HUDEP-2 (cell line): ENCODE measurements at regions not wholly inside any gene's neighbourhood (a gene's known extent, or its start where the extent isn't known, plus 50 kb on each side); places are given as distances from the start of the nearest gene placed in this dataset.

Experiments
- DNase-seq, 76 experiments: peaks; one replicate each; lab custom pipeline; 2025; ENCODE audit not compliant: unreplicated experiment in 76 of 76; lab: John Stamatoyannopoulos, UW

- no peak for DNase-seq
Measured at GRCh38 chr5:3006961-3007551, 255.6 kb upstream of the IRX2 start.

DNA sequence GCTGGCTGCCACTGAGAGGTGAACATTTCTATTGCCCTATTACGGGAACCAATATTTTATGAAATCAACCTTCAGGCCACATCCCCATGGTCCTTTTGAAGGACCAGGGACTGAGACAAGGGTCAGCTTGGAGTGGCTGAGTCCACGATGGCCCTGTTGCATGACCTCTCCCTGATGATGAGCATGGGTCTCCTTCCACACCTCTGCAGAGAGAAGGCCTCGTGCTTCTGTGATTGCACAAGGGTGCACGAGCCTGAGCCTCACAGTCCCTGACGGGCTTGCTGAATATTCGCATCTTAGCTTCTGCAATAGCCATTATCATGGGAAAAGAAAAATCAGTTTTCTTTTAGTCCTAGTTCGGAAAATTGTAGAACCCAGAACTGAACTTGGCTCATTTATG lies 255.0 kb upstream of the IRX2 start:
- no peak for DNase-seq

DNA sequence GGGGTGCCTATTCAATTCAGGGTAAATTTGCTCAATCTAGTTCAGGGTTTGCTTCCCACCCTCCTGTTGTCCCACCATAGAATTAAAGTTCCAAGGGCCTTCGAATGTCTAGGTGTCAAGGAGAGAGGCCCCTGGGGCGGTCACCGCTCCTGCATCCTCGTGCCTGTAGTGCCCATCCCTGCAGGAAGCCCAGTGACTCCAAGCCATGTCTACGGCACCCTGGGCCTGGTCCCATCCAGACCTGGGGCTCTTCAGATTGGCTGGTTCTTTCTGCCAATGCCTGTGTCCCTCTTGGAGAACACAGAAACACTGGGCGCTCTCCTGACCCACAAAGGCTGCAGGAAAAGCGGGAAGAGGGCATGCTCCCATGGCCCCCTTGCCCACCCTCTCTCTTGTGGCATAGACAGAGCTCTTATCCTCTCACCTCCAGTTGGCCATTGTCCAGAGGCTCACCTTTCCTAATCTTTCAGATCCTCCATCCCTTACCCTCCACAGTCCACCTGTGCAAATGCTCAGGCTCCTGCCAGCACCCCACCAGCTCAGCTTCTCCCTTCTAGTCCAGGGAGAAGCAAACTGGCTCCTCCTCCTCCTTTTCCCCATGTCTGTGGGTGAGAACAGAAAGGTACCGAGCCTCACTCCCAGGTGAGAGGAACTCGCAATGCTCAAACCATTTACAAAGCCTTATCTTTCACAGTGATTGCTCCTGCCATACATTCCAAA lies 253.0 kb upstream of the IRX2 start:
- DNase-seq, result no peak

DNA sequence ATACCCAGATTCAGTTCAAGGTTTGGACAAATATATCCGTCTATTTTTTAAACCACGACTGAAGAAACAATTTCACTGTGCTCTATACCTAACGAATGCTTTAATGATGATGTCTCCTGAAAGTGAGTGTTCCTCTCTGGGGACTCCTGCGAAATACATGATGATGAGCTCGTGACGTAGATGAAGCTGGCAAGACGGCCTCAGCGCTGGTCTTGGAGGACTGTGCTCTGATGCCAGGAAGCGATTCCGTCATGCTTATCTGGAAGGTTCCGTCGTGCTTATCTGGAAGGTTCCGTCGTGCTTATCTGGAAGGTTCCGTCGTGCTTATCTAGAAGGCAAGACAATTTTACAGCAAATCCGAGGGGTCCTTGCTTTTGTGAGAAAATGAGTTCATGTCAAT lies 250.8 kb upstream of the IRX2 start:
- no peak for DNase-seq

DNA sequence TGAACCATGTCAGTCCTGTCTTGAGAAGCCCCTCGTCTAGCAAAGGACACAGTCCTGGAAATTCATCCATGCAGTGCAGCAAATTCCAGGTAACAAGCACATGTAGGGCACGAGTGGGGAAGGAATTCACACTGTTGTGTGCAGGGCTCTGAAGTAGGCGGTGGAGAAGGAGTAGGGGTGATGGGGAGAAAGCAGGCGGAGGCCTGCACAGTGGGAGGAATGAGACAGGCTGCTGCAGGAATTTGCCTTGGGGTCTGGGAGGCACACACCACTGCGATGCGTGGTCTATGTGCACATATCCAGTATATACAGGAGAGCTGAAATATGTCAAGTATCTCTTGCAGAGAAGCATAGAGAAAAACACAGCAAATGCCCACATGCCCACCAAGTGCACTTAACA lies 249.2 kb upstream of the IRX2 start:
- DNase-seq, result no peak

DNA sequence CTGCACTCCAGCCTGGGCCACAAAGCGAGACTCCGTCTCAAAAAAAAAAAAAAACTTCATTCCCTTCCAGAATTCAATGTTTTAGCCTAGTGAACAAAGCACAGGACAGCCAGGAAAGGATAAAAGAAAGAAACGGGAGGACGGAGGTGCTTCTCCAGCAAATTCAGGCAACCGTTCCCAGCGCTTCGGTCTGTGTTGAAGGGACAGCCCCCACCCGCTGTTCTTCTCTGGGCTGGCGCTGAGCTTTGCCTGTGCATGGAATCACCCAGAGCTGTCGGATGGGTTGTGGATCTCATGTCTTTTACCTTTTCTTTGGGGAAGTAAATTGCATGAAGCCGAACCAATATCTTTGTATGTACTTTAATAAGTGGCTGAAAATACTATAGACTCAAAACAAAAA lies 248.4 kb upstream of the IRX2 start:
- no peak for DNase-seq

- DNase-seq, result no peak
Measured at GRCh38 chr5:2998106-2998505, 246.6 kb upstream of the IRX2 start.

GRCh38 chr5:2997179-2997578 lies 245.7 kb upstream of the IRX2 start:
- DNase-seq, result no peak

GRCh38 chr5:2996687-2997086 lies 245.2 kb upstream of the IRX2 start:
- DNase-seq, result no peak

- no peak for DNase-seq
Measured at GRCh38 chr5:2996248-2996647, 244.8 kb upstream of the IRX2 start.

DNA sequence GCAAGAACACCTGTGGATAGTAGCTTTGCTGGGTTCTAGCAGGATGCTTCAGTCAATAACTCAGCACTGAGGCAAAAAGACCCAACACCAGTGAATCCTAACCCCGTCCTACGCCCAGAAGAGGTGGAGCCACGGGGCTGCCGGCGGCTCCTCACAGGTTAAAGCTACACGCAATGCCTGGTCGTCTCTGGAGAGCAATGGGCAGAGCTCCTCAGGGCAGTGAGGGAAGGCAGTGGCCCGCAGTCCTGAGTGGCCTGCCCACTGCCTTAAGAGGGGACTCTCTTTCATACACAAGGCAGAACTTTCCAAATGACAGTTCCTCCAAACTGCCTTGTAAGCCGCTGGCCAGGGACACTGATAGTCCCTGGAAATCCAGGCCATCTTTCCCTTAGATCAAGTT lies 244.2 kb upstream of the IRX2 start:
- no peak for DNase-seq

GRCh38 chr5:2995035-2995434 lies 243.6 kb upstream of the IRX2 start:
- DNase-seq, result no peak

- DNase-seq, result no peak
Measured at GRCh38 chr5:2993771-2994170, 242.3 kb upstream of the IRX2 start.

GRCh38 chr5:2993301-2993700 lies 241.8 kb upstream of the IRX2 start:
- DNase-seq, result no peak

GRCh38 chr5:2992806-2993205 lies 241.3 kb upstream of the IRX2 start:
- DNase-seq, result no peak

DNA sequence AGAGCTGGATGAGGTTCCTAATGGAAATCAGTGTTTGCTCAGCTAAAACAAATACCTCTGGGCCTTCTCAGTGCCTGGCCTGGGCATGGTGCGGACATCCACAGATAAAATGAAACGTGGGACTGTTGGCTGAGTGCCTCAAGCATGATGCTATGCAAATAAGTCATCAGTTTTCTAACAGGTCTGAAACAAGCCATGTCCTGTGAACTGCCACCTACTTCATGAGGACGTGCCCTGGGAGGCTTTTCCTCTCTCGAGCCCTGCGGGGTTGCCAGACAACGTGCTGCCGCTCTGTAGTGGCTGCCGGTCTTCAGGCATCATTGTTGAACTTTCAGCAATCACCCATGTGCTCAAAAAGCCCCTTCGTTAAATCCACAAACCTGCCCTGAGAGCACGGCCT lies 240.4 kb upstream of the IRX2 start:
- no peak for DNase-seq

- no peak for DNase-seq
Measured at GRCh38 chr5:2989517-2989916, 238.0 kb upstream of the IRX2 start.

DNA sequence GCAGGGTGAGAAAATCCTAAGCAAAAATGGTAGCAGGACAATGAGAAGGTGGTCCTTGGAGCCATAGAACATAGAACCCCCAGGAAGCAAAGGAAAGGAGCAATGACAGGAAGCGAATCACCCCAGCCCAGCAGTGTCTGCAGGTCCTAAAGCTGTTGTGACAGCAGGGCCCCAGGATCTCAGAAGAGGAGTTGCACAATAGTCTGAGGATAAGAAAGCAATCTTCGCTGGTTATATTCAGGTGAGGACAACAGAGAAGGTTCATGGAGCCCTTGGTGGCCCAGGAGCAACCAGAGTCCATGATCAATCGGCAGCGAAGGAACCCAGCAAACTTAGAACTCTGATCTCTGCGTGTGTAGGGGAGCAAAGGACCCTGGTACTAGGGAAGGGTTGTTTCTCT lies 234.8 kb upstream of the IRX2 start:
- no peak for DNase-seq

DNA sequence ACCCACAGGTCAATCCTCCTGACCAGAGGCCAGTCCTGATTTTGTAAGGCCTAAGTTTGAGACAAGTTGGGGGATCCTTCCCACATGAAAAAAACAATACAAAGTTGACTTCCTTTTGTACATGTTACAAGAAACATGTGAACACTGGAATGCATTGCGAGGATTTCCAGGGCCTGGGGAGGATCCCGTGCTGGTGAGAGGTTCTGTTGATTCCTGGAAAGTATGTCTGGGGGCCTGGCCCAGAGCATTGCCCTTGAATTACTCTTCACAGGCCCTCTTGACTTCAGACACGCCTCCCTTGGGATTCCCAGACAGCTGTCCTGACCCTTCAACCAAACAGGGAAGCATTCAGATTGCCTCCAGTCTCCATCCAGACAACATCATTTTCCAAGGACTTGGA lies 234.2 kb upstream of the IRX2 start:
- DNase-seq, result no peak

DNA sequence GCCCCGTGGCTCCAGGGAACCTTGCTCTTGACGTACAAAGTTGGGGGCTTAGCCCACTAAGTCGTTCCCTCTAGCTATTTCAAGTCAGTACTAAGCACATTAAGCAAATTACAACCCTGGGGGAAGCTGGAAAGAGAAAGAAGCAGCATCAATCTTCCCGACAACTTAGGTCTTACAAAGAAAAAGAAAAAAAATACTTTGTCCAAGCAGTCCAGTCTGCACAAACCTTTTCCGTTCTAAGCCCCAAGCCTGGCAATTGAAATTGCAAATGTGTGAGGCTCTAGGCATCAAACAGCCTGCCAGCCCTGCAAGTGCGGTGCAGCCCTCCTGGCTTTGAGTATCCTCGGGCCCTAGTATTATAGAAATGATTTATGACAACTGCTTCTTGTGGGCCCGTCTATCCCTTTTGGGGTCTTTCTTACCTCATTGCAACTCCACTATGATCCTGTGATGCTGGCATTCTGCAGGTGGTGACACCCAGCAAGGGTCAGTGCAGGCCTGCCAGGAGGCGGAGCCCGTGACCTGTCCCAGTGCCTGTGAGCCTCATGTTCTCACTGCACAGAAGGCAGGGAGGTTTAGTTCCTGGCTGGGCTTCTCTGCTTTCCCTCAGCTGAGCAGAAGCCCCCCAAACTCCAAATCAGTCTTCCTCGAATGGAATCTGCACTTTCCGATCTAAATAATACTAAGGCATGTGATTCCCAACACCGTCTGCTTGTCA lies 232.3 kb upstream of the IRX2 start:
- no peak for DNase-seq

GRCh38 chr5:2981652-2982051 lies 230.2 kb upstream of the IRX2 start:
- no peak for DNase-seq

GRCh38 chr5:2981035-2981434 lies 229.6 kb upstream of the IRX2 start:
- no peak for DNase-seq
